Panc1 (cell line): ENCODE measurements at regions not wholly inside any gene's neighbourhood (a gene's known extent, or its start where the extent isn't known, plus 50 kb on each side); places are given as distances from the start of the nearest gene placed in this dataset.

ENCODE experiments used
- ATAC-seq: fragments of 200-7000 bp; cut with Tn5 transposase; 2 replicates; pipeline ENCODE4 v1.9.1; 2020; ENCODE audit warnings: mild to moderate bottlenecking, moderate library complexity
- BruUV-seq: library from RNA; stranded (reverse); fragments of 400-500 nt; replicated peaks from 2 replicates; lab custom pipeline; 2021; lab: Mats Ljungman, UMichigan
- CTCF ChIA-PET: fragments of 300-600 bp; sonication (Branson Sonifier 250); formaldehyde crosslinking; loops from one replicate; lab custom pipeline; 2022; ENCODE audit warnings: antibody characterized with exemption; lab: Charles Lee
- POLR2A ChIA-PET: fragments of 300-600 bp; sonication (Branson Sonifier 250); formaldehyde crosslinking; loops from one replicate; lab custom pipeline; 2022; ENCODE audit warnings: antibody characterized with exemption; lab: Charles Lee
- DNase-seq: peaks from one replicate; pipeline ENCODE4 v3.0.0-alpha.2; 2010; ENCODE audit warnings: low read depth, low spot score
- H3K27ac ChIP-seq: 2 replicates; pipeline ENCODE4 v1.5.1; 2011; ENCODE audit warnings: mild to moderate bottlenecking, low read length, inconsistent platforms
- H3K27me3 ChIP-seq: fragments of 200-500 bp; sonication (Bioruptor generic); 2 replicates; pipeline ENCODE4 v1.6.0; 2014; ENCODE audit warnings: low read length, inconsistent platforms; ENCODE audit not compliant: control insufficient read depth, insufficient read depth
- H3K36me3 ChIP-seq: fragments of 200-500 bp; sonication (Bioruptor generic); 2 replicates; pipeline ENCODE4 v1.5.1; 2014; ENCODE audit warnings: inconsistent platforms, mild to moderate bottlenecking, low read length, moderate library complexity; ENCODE audit not compliant: control insufficient read depth, insufficient read depth
- H3K4me1 ChIP-seq: 2 replicates; pipeline ENCODE4 v1.5.1; 2011; ENCODE audit warnings: inconsistent platforms, mild to moderate bottlenecking, low read length, moderate library complexity; ENCODE audit not compliant: control insufficient read depth, insufficient read depth
- H3K4me3 ChIP-seq, 2 experiments: 2 replicates each; pipeline ENCODE4 v1.5.1; 2011 to 2012; ENCODE audit warnings: low read depth in 2 of 2, low read length in 2 of 2, mild to moderate bottlenecking in 2 of 2, inconsistent platforms in 1 of 2, moderate library complexity in 1 of 2
- H3K9me3 ChIP-seq: fragments of 200-500 bp; sonication (Bioruptor generic); 2 replicates; pipeline ENCODE4 v1.5.1; 2014; ENCODE audit warnings: low read depth, mild to moderate bottlenecking, inconsistent platforms, low read length, moderate library complexity; ENCODE audit not compliant: control insufficient read depth, insufficient read depth
- CTCF ChIP-seq: fragments of 450-650 bp; IDR thresholded peaks from 2 replicates; pipeline ENCODE4 v1.5.1; 2017; ENCODE audit warnings: mild to moderate bottlenecking
- POLR2AphosphoS5 ChIP-seq: IDR thresholded peaks from 2 replicates; pipeline ENCODE4 v1.6.1; 2012; ENCODE audit warnings: mild to moderate bottlenecking, low read depth, low read length, moderate library complexity
- REST ChIP-seq, 2 experiments: IDR thresholded peaks; 2 replicates each; pipeline ENCODE4 v1.6.1; 2011 to 2012; ENCODE audit warnings: low read depth in 2 of 2, control low read depth in 1 of 2, low read length in 1 of 2, mild to moderate bottlenecking in 1 of 2, moderate library complexity in 1 of 2; ENCODE audit not compliant: insufficient read depth in 1 of 2
- SIN3A ChIP-seq: IDR thresholded peaks from 2 replicates; pipeline ENCODE4 v1.6.1; 2012; ENCODE audit warnings: low read depth, mild to moderate bottlenecking, low read length, moderate library complexity, borderline replicate concordance; ENCODE audit not compliant: insufficient read depth
- TCF7L2 ChIP-seq: IDR thresholded peaks from 2 replicates; pipeline ENCODE4 v1.6.1; 2011; ENCODE audit warnings: mild to moderate bottlenecking, low read depth, low read length, inconsistent platforms
- in situ Hi-C: cut with HindIII; loops from 2 replicates; pipeline ENCODE4 v1.10.0; 2016; ENCODE audit warnings: low sequenced_read_pairs, low pct_unique_long_range_greater_than_20kb
- intact Hi-C: fragments of 100-400 bp; cut with micrococcal nuclease; formaldehyde crosslinking; loops from one replicate; pipeline ENCODE4 v1.10.0; 2022; ENCODE audit not compliant: unreplicated experiment

GRCh38 chr1:14441302-14441741, 157.2 kb upstream of the KAZN start:
- intact Hi-C loops = no loop called here
- no peak for DNase-seq
- Histone ChIP-seq H3K36me3 (no peaks in the 10 kb centered on the region), H3K27me3 (no peaks in the 10 kb centered on the region), H3K27ac (no peak overlapping the region), H3K4me1 (no peaks in the 10 kb centered on the region), H3K9me3 (no peaks in the 10 kb centered on the region), H3K4me3 (no peak overlapping the region)
- in situ Hi-C loops = no loop called here
- TF ChIP-seq TCF7L2 (no peak), POLR2AphosphoS5 (no peak), REST (IDR thresholded peaks at IDR 0.05; ENCODE audit: insufficient read depth in 1 of 2, low read depth in 2 of 2, low read length in 1 of 2) (no peak), CTCF (no peak), SIN3A (no peak)
- POLR2A ChIA-PET = no interaction called here
- no peak for ATAC-seq
- CTCF ChIA-PET = no interaction called here
- BruUV-seq = no TSS peak

DNA sequence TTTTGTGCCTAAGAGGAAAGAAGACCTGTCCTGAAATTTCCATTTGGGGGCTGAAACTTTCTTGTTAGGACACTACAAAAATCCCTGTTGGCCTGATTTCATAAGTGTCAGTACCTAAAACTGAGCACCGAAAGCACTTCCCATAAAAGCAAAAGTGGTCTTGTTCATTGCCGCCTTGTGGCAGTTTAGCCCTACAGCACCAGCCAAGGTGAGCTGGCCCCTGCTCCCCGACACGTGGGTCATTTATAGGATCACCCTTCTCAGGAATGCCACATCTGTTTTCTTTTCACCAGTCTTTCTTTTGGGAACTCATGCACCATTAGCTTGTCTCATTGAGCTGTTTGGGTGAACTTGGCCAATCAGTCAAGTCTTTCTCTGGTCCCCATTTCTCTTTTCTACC, 155.8 kb upstream of the KAZN start:
- Histone ChIP-seq H3K27me3 (no peaks in the 10 kb centered on the region), H3K4me1 (no peaks in the 10 kb centered on the region), H3K27ac (no peak overlapping the region), H3K4me3 (no peak overlapping the region), H3K36me3 (no peaks in the 10 kb centered on the region), H3K9me3 (no peaks in the 10 kb centered on the region)
- intact Hi-C loops (no loop called here), in situ Hi-C loops (no loop called here)
- no peak for TF ChIP-seq REST (IDR thresholded peaks at IDR 0.05; ENCODE audit: insufficient read depth in 1 of 2, low read depth in 2 of 2, low read length in 1 of 2)
- TF ChIP-seq POLR2AphosphoS5 = no peak
- no peak for TF ChIP-seq CTCF
- no peak for TF ChIP-seq SIN3A
- no peak for TF ChIP-seq TCF7L2
- no TSS peak for BruUV-seq
- CTCF ChIA-PET = no interaction called here
- no peak for DNase-seq
- POLR2A ChIA-PET = no interaction called here
- ATAC-seq = no peak
